Middle frontal gyrus (tissue), 1 donor: ENCODE measurements at regions not wholly inside any gene's neighbourhood (a gene's known extent, or its start where the extent isn't known, plus 50 kb on each side); places are given as distances from the start of the nearest gene placed in this dataset.
"Not testable (repeated sequence)": the region's sequence is repeated elsewhere in the genome, so short reads cannot be mapped to it uniquely, and the experiment has no call there.

ENCODE experiments used
- DNase-seq: peaks from one replicate; pipeline ENCODE4 v3.0.0-alpha.2; 2015; ENCODE audit warnings: low spot score; ENCODE audit errors: extremely low spot score

- no peak for DNase-seq
Observed at GRCh38 chr7:65317372-65317771, 56.3 kb upstream of the ZNF92 start.

- no peak for DNase-seq
Observed at GRCh38 chr7:65310761-65311160, 62.9 kb upstream of the ZNF92 start.

GRCh38 chr7:65308300-65308678, 65.4 kb upstream of the ZNF92 start:
- DNase-seq: no peak

GRCh38 chr7:65307651-65308299, 65.9 kb upstream of the ZNF92 start:
- no peak for DNase-seq

- DNase-seq: no peak
Observed at GRCh38 chr7:65304175-65304574, 69.5 kb upstream of the ZNF92 start.

GRCh38 chr7:65302883-65303282, 70.8 kb upstream of the ZNF92 start:
- no peak for DNase-seq

GRCh38 chr7:65301007-65301406, 72.6 kb upstream of the ZNF92 start:
- no peak for DNase-seq

- no peak for DNase-seq
Observed at GRCh38 chr7:65295409-65295808, 78.2 kb upstream of the ZNF92 start.

- DNase-seq: not testable (repeated sequence)
Observed at GRCh38 chr7:65290340-65290739, 83.3 kb upstream of the ZNF92 start.

- DNase-seq: no peak
Observed at GRCh38 chr7:65287023-65287422, 86.6 kb upstream of the ZNF92 start.

GRCh38 chr7:65285906-65286864, 87.5 kb upstream of the ZNF92 start:
- no peak for DNase-seq

- DNase-seq: not testable (repeated sequence)
Observed at GRCh38 chr7:65285241-65285640, 88.4 kb upstream of the ZNF92 start.

- DNase-seq: no peak
Observed at GRCh38 chr7:65279795-65280194, 93.9 kb upstream of the ZNF92 start.

- DNase-seq: no peak
Observed at GRCh38 chr7:65276822-65277221, 96.8 kb upstream of the ZNF92 start.

GRCh38 chr7:65271502-65271901, 102.2 kb upstream of the ZNF92 start:
- not testable (repeated sequence) for DNase-seq

- no peak for DNase-seq
Observed at GRCh38 chr7:65269150-65269856, 104.4 kb upstream of the ZNF92 start.

- DNase-seq: no peak
Observed at GRCh38 chr7:65268782-65269149, 104.9 kb upstream of the ZNF92 start.

- DNase-seq: no peak
Observed at GRCh38 chr7:65265933-65266519, 107.6 kb upstream of the ZNF92 start.

GRCh38 chr7:65264258-65264657, 109.4 kb upstream of the ZNF92 start:
- no peak for DNase-seq

GRCh38 chr7:65260673-65261072, 113.0 kb upstream of the ZNF92 start:
- not testable (repeated sequence) for DNase-seq

- DNase-seq: not testable (repeated sequence)
Observed at GRCh38 chr7:65259864-65260525, 113.7 kb upstream of the ZNF92 start.
